ENCODE measurements at regions not wholly inside any gene's neighbourhood (a gene's known extent, or its start where the extent isn't known, plus 50 kb on each side); places are given as distances from the start of the nearest gene placed in this dataset.

DNA sequence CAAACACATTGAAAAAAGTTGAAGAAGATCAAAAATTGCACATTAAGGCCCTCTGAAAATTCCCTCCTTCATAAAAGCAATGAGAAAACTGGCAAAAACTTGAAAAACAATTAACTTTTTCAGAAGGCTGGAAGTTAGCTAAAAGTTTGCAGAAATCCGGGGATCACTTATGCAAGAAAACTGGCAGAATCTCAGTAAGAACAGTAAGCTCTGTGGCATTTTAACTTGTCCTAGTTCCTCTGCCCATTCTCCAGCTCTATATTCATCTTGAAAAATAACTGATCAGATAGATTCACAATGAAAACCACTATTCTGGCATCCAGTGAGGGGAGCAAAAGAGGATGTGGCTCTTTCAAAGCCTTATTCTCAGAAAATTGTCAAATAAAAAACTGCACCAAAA is 566.8 kb downstream of the NTRK3 start:
- TF ChIP-seq, protein P1, sequence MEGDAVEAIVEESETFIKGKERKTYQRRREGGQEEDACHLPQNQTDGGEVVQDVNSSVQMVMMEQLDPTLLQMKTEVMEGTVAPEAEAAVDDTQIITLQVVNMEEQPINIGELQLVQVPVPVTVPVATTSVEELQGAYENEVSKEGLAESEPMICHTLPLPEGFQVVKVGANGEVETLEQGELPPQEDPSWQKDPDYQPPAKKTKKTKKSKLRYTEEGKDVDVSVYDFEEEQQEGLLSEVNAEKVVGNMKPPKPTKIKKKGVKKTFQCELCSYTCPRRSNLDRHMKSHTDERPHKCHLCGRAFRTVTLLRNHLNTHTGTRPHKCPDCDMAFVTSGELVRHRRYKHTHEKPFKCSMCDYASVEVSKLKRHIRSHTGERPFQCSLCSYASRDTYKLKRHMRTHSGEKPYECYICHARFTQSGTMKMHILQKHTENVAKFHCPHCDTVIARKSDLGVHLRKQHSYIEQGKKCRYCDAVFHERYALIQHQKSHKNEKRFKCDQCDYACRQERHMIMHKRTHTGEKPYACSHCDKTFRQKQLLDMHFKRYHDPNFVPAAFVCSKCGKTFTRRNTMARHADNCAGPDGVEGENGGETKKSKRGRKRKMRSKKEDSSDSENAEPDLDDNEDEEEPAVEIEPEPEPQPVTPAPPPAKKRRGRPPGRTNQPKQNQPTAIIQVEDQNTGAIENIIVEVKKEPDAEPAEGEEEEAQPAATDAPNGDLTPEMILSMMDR (IDR thresholded peaks at IDR 0.05) = no peak
- TF ChIP-seq POLR2A (IDR thresholded peaks at IDR 0.05) = no peak
